ENCODE measurements at regions not wholly inside any gene's neighbourhood (a gene's known extent, or its start where the extent isn't known, plus 50 kb on each side); places are given as distances from the start of the nearest gene placed in this dataset.

DNA sequence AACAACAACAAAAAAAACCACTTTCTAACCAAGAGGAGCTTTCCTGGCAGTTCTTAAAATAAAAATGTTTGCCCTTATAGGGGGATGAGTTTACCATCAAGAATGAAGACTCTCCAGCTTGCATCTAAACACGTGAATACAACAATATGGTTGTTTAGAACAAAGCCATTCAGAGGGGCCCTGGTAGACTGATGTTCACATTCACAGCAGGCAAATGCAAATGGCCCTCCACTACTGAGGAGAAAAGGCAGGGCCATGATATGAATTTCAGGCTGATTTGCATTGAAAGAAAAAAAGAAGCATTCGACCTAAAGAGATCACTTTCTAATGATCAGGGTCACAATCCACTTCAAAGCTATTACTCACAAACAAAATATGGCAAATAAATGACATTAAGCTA, 65.3 kb upstream of the OTOS start:
- POLR2A ChIA-PET (ENCODE audit: unreplicated experiment), result no interaction called here
- Histone ChIP-seq H3K27me3 (ENCODE audit: control insufficient read depth, insufficient read depth, low read length) (peaks cover 18% of the 10 kb centered on the region), H3K4ac (ENCODE audit: low read depth, low read length) (no peak overlapping the region), H3K14ac (replicated peaks; ENCODE audit: low read depth, low read length) (no peak overlapping the region), H3K4me2 (ENCODE audit: low read depth, low read length) (no peak overlapping the region), H3K36me3 (ENCODE audit: control insufficient read depth, insufficient read depth, low read length) (no peaks in the 10 kb centered on the region), H2BK120ac (ENCODE audit: low read depth, low read length) (no peak overlapping the region), H3K18ac (ENCODE audit: low read depth, low read length) (no peak overlapping the region), H3K4me1 (ENCODE audit: control insufficient read depth, insufficient read depth, low read length) (peaks cover 6% of the 10 kb centered on the region), H2BK20ac (ENCODE audit: low read depth, low read length) (no peak overlapping the region), H2BK5ac (ENCODE audit: low read depth, low read length, poor library complexity, severe bottlenecking) (no peak overlapping the region), H3K9me1 (ENCODE audit: insufficient read depth, low read length) (no peaks in the 10 kb centered on the region), H3K9ac (ENCODE audit: low read depth, low read length) (no peak overlapping the region), H4K20me1 (ENCODE audit: insufficient read depth, low read length) (no peaks in the 10 kb centered on the region), H4K8ac (ENCODE audit: low read depth in 2 of 2, low read length in 2 of 2) (no peak overlapping the region), H4K91ac (ENCODE audit: insufficient read depth, low read depth, low read length) (no peak overlapping the region), H4K5ac (ENCODE audit: low read depth, low read length) (no peak overlapping the region), H2AFZ (replicated peaks; ENCODE audit: low read length, poor library complexity) (no peak overlapping the region), H3K9me3 (ENCODE audit: control insufficient read depth, insufficient read depth, low read length) (peaks cover 2% of the 10 kb centered on the region; the same call in 1 of the 2 replicates), H2AK5ac (ENCODE audit: low read depth, low read length) (no peak overlapping the region), H2BK15ac (ENCODE audit: low read depth, low read length) (no peak overlapping the region), H3K27ac (ENCODE audit: insufficient read depth, low read length) (no peak overlapping the region), H3K56ac (ENCODE audit: extremely low read depth, insufficient read depth, low read length) (no peak overlapping the region), H3K23ac (ENCODE audit: low read depth, low read length) (no peak overlapping the region), H3K4me3 (ENCODE audit: insufficient read depth, low read depth, low read length) (no peak overlapping the region), H3K79me1 (ENCODE audit: low read depth in 1 of 2, low read length in 2 of 2) (no peaks in the 10 kb centered on the region), H2AK9ac (replicated peaks; ENCODE audit: low read depth, low read length, poor library complexity) (no peak overlapping the region)
- in situ Hi-C loops (cut with MboI; ENCODE audit: low sequenced_read_pairs), result no loop called here
- intact Hi-C loops (cut with micrococcal nuclease), result no loop called here
- no peak for ATAC-seq (ENCODE audit: low read depth)
- dilution Hi-C loops (cut with HindIII; ENCODE audit: low sequenced_read_pairs, unreplicated experiment), result no loop called here
- DNase-seq, result no peak
- CTCF ChIA-PET, result no interaction called here
- WGBS, 2 experiments (ENCODE audit: extremely low coverage in 2 of 2, insufficient read length in 1 of 2), result no CpG with 5 or more reads among the region's 2 CpGs
- TF ChIP-seq ELK1 (IDR thresholded peaks at IDR 0.05; ENCODE audit: borderline replicate concordance, low read depth, low read length) (no peak), CEBPB (IDR thresholded peaks at IDR 0.05; ENCODE audit: low read depth, low read length) (no peak), RFX5 (IDR thresholded peaks at IDR 0.05; ENCODE audit: low read depth, low read length) (no peak)
- TF ChIP-seq, protein P1, sequence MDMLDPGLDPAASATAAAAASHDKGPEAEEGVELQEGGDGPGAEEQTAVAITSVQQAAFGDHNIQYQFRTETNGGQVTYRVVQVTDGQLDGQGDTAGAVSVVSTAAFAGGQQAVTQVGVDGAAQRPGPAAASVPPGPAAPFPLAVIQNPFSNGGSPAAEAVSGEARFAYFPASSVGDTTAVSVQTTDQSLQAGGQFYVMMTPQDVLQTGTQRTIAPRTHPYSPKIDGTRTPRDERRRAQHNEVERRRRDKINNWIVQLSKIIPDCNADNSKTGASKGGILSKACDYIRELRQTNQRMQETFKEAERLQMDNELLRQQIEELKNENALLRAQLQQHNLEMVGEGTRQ (IDR thresholded peaks at IDR 0.05; ENCODE audit: low read depth, low read length), result no peak
- TF ChIP-seq, protein P2, sequence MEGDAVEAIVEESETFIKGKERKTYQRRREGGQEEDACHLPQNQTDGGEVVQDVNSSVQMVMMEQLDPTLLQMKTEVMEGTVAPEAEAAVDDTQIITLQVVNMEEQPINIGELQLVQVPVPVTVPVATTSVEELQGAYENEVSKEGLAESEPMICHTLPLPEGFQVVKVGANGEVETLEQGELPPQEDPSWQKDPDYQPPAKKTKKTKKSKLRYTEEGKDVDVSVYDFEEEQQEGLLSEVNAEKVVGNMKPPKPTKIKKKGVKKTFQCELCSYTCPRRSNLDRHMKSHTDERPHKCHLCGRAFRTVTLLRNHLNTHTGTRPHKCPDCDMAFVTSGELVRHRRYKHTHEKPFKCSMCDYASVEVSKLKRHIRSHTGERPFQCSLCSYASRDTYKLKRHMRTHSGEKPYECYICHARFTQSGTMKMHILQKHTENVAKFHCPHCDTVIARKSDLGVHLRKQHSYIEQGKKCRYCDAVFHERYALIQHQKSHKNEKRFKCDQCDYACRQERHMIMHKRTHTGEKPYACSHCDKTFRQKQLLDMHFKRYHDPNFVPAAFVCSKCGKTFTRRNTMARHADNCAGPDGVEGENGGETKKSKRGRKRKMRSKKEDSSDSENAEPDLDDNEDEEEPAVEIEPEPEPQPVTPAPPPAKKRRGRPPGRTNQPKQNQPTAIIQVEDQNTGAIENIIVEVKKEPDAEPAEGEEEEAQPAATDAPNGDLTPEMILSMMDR (conservative IDR thresholded peaks at IDR 0.05; ENCODE audit: low read depth, low read length), result no peak
- no TSS peak for BruUV-seq (replicated peaks)

Data from IMR-90 (cell line).